ENCODE measurements at regions not wholly inside any gene's neighbourhood (a gene's known extent, or its start where the extent isn't known, plus 50 kb on each side); places are given as distances from the start of the nearest gene placed in this dataset.

GRCh38 chr11:104655066-104655465 is 243.2 kb downstream of the CASP12 start:
- Histone ChIP-seq H3K18ac (ENCODE audit: low read length) (no peak overlapping the region), H2BK5ac (ENCODE audit: low read depth, low read length, poor library complexity) (no peak overlapping the region), H3K4me1 (ENCODE audit: control insufficient read depth in 1 of 2, insufficient read depth in 2 of 2, low read length in 2 of 2) (no peaks in the 10 kb centered on the region), H2BK120ac (ENCODE audit: insufficient read depth, low read length, poor library complexity) (no peak overlapping the region), H3K27me3 (ENCODE audit: insufficient read depth, low read length) (no peaks in the 10 kb centered on the region), H3K9ac (ENCODE audit: low read length) (no peak overlapping the region), H3K36me3 (ENCODE audit: control insufficient read depth in 1 of 2, insufficient read depth in 2 of 2, low read length in 2 of 2) (no peaks in the 10 kb centered on the region), H2AFZ (ENCODE audit: insufficient read depth, low read length, poor library complexity) (no peak overlapping the region), H3K23ac (ENCODE audit: low read length) (no peak overlapping the region), H3K4me3 (ENCODE audit: low read depth, low read length) (no peak overlapping the region), H4K91ac (ENCODE audit: low read depth, low read length) (no peak overlapping the region), H3K79me1 (ENCODE audit: low read length) (no peaks in the 10 kb centered on the region), H3K79me2 (ENCODE audit: control insufficient read depth, insufficient read depth, low read length, poor library complexity) (no peaks in the 10 kb centered on the region), H2AK5ac (ENCODE audit: low read length) (no peak overlapping the region), H3K9me3 (ENCODE audit: insufficient read depth, low read depth, low read length) (peaks cover 3% of the 10 kb centered on the region), H3K27ac (ENCODE audit: low read depth, low read length) (no peak overlapping the region), H3K4ac (ENCODE audit: low read depth, low read length) (no peak overlapping the region), H4K8ac (ENCODE audit: low read depth, low read length) (no peak overlapping the region), H3K14ac (ENCODE audit: low read length) (no peak overlapping the region), H4K12ac (ENCODE audit: low read depth, low read length) (no peak overlapping the region), H2BK12ac (ENCODE audit: low read length) (no peak overlapping the region), H3K4me2 (ENCODE audit: low read length) (no peak overlapping the region)
- no peak for DNase-seq

GRCh38 chr11:104654181-104654813 is 244.0 kb downstream of the CASP12 start:
- Histone ChIP-seq H3K79me2 (ENCODE audit: control insufficient read depth, insufficient read depth, low read length, poor library complexity) (no peaks in the 10 kb centered on the region), H3K4me2 (ENCODE audit: low read length) (no peak overlapping the region), H2BK5ac (ENCODE audit: low read depth, low read length, poor library complexity) (no peak overlapping the region), H2BK12ac (ENCODE audit: low read length) (no peak overlapping the region), H3K4ac (ENCODE audit: low read depth, low read length) (no peak overlapping the region), H3K23ac (ENCODE audit: low read length) (no peak overlapping the region), H3K4me1 (ENCODE audit: control insufficient read depth in 1 of 2, insufficient read depth in 2 of 2, low read length in 2 of 2) (no peaks in the 10 kb centered on the region), H3K79me1 (ENCODE audit: low read length) (no peaks in the 10 kb centered on the region), H2AK5ac (ENCODE audit: low read length) (no peak overlapping the region), H3K14ac (ENCODE audit: low read length) (no peak overlapping the region), H2BK120ac (ENCODE audit: insufficient read depth, low read length, poor library complexity) (no peak overlapping the region), H3K18ac (ENCODE audit: low read length) (no peak overlapping the region), H4K8ac (ENCODE audit: low read depth, low read length) (no peak overlapping the region), H4K91ac (ENCODE audit: low read depth, low read length) (no peak overlapping the region), H3K9ac (ENCODE audit: low read length) (no peak overlapping the region), H3K36me3 (ENCODE audit: control insufficient read depth in 1 of 2, insufficient read depth in 2 of 2, low read length in 2 of 2) (no peaks in the 10 kb centered on the region), H2AFZ (ENCODE audit: insufficient read depth, low read length, poor library complexity) (no peak overlapping the region), H3K9me3 (ENCODE audit: insufficient read depth, low read depth, low read length) (peaks cover 3% of the 10 kb centered on the region), H3K4me3 (ENCODE audit: low read depth, low read length) (no peak overlapping the region), H4K12ac (ENCODE audit: low read depth, low read length) (no peak overlapping the region), H3K27ac (ENCODE audit: low read depth, low read length) (no peak overlapping the region), H3K27me3 (ENCODE audit: insufficient read depth, low read length) (no peaks in the 10 kb centered on the region)
- no peak for DNase-seq
- no CpG with 5 or more reads among the region's 1 CpG for WGBS (ENCODE audit: extremely low coverage, insufficient coverage, insufficient read length)

- Histone ChIP-seq H2BK5ac (ENCODE audit: low read depth, low read length, poor library complexity) (no peak overlapping the region), H4K91ac (ENCODE audit: low read depth, low read length) (no peak overlapping the region), H2AFZ (ENCODE audit: insufficient read depth, low read length, poor library complexity) (no peak overlapping the region), H3K9me3 (ENCODE audit: insufficient read depth, low read depth, low read length) (peaks cover 3% of the 10 kb centered on the region), H4K12ac (ENCODE audit: low read depth, low read length) (no peak overlapping the region), H4K8ac (ENCODE audit: low read depth, low read length) (no peak overlapping the region), H2AK5ac (ENCODE audit: low read length) (no peak overlapping the region), H3K79me2 (ENCODE audit: control insufficient read depth, insufficient read depth, low read length, poor library complexity) (no peaks in the 10 kb centered on the region), H3K27me3 (ENCODE audit: insufficient read depth, low read length) (no peaks in the 10 kb centered on the region), H2BK120ac (ENCODE audit: insufficient read depth, low read length, poor library complexity) (no peak overlapping the region), H3K27ac (ENCODE audit: low read depth, low read length) (no peak overlapping the region), H3K79me1 (ENCODE audit: low read length) (no peaks in the 10 kb centered on the region), H3K4me3 (ENCODE audit: low read depth, low read length) (no peak overlapping the region), H3K14ac (ENCODE audit: low read length) (no peak overlapping the region), H3K4me1 (ENCODE audit: control insufficient read depth in 1 of 2, insufficient read depth in 2 of 2, low read length in 2 of 2) (no peaks in the 10 kb centered on the region), H3K18ac (ENCODE audit: low read length) (no peak overlapping the region), H3K4ac (ENCODE audit: low read depth, low read length) (no peak overlapping the region), H3K4me2 (ENCODE audit: low read length) (no peak overlapping the region), H3K23ac (ENCODE audit: low read length) (no peak overlapping the region), H3K9ac (ENCODE audit: low read length) (no peak overlapping the region), H3K36me3 (ENCODE audit: control insufficient read depth in 1 of 2, insufficient read depth in 2 of 2, low read length in 2 of 2) (no peaks in the 10 kb centered on the region), H2BK12ac (ENCODE audit: low read length) (no peak overlapping the region)
- whole genome bisulfite sequencing (ENCODE audit: extremely low coverage, insufficient coverage, insufficient read length) = no CpG with 5 or more reads among the region's 5 CpGs
- no peak for DNase-seq
Measured at GRCh38 chr11:104653407-104653806, 244.9 kb downstream of the CASP12 start.

GRCh38 chr11:104652996-104653395 is 245.3 kb downstream of the CASP12 start:
- H3K79me1 ChIP-seq (ENCODE audit: low read length) = no peaks in the 10 kb centered on the region
- H3K4me3 ChIP-seq (ENCODE audit: low read depth, low read length) = no peak overlapping the region
- H4K91ac ChIP-seq (ENCODE audit: low read depth, low read length) = no peak overlapping the region
- no peak overlapping the region for H3K27ac ChIP-seq (ENCODE audit: low read depth, low read length)
- no peak overlapping the region for H3K23ac ChIP-seq (ENCODE audit: low read length)
- no peak overlapping the region for H3K14ac ChIP-seq (ENCODE audit: low read length)
- H3K9ac ChIP-seq (ENCODE audit: low read length) = no peak overlapping the region
- H3K4me2 ChIP-seq (ENCODE audit: low read length) = no peak overlapping the region
- H2BK120ac ChIP-seq (ENCODE audit: insufficient read depth, low read length, poor library complexity) = no peak overlapping the region
- H3K18ac ChIP-seq (ENCODE audit: low read length) = no peak overlapping the region
- H2BK5ac ChIP-seq (ENCODE audit: low read depth, low read length, poor library complexity) = no peak overlapping the region
- no peaks in the 10 kb centered on the region for H3K79me2 ChIP-seq (ENCODE audit: control insufficient read depth, insufficient read depth, low read length, poor library complexity)
- no peak overlapping the region for H2BK12ac ChIP-seq (ENCODE audit: low read length)
- no peak overlapping the region for H3K4ac ChIP-seq (ENCODE audit: low read depth, low read length)
- H3K36me3 ChIP-seq (ENCODE audit: control insufficient read depth in 1 of 2, insufficient read depth in 2 of 2, low read length in 2 of 2) = no peaks in the 10 kb centered on the region
- DNase-seq = peak in 1 of 2 donors; percentile 2
- H4K12ac ChIP-seq (ENCODE audit: low read depth, low read length) = no peak overlapping the region
- H3K4me1 ChIP-seq (ENCODE audit: control insufficient read depth in 1 of 2, insufficient read depth in 2 of 2, low read length in 2 of 2) = no peaks in the 10 kb centered on the region
- WGBS (ENCODE audit: extremely low coverage, insufficient coverage, insufficient read length) = no CpG with 5 or more reads among the region's 4 CpGs
- peaks cover 3% of the 10 kb centered on the region for H3K9me3 ChIP-seq (ENCODE audit: insufficient read depth, low read depth, low read length)
- H4K8ac ChIP-seq (ENCODE audit: low read depth, low read length) = no peak overlapping the region
- no peaks in the 10 kb centered on the region for H3K27me3 ChIP-seq (ENCODE audit: insufficient read depth, low read length)
- H2AFZ ChIP-seq (ENCODE audit: insufficient read depth, low read length, poor library complexity) = no peak overlapping the region
- H2AK5ac ChIP-seq (ENCODE audit: low read length) = no peak overlapping the region

Measured in trophoblast cell (in vitro differentiated cells and primary cell).